WTC11 (cell line): ENCODE measurements at regions not wholly inside any gene's neighbourhood (a gene's known extent, or its start where the extent isn't known, plus 50 kb on each side); places are given as distances from the start of the nearest gene placed in this dataset.

Source experiments
- ATAC-seq: fragments of 200-7000 bp; cut with Tn5 transposase; 2 replicates; pipeline ENCODE4 v1.10.0; 2021; ENCODE audit warnings: mild to moderate bottlenecking, moderate library complexity
- CTCF ChIA-PET: fragments of 300-600 bp; sonication (Branson Sonifier 250); formaldehyde crosslinking; loops from one replicate; lab custom pipeline; 2021; ENCODE audit warnings: antibody characterized with exemption; lab: Charles Lee
- POLR2A ChIA-PET: fragments of 350-600 bp; sonication (Branson Sonifier 250); formaldehyde crosslinking; loops from one replicate; lab custom pipeline; 2021; ENCODE audit warnings: antibody characterized with exemption; lab: Charles Lee
- DNase-seq: peaks from one replicate; pipeline ENCODE4 v3.0.0; 2021; ENCODE audit warnings: low spot score
- H3K27ac Mint-ChIP-seq: 2 replicates; pipeline ENCODE4 v1.8.0; 2021; ENCODE audit warnings: mixed read lengths
- H3K27me3 Mint-ChIP-seq: 2 replicates; pipeline ENCODE4 v1.8.0; 2021; ENCODE audit warnings: low read depth, mild to moderate bottlenecking, moderate library complexity, mixed read lengths
- H3K36me3 Mint-ChIP-seq: 2 replicates; pipeline ENCODE4 v1.8.0; 2021; ENCODE audit warnings: mixed read lengths
- H3K4me1 Mint-ChIP-seq: 2 replicates; pipeline ENCODE4 v1.8.0; 2022; ENCODE audit warnings: mixed read lengths
- H3K4me3 Mint-ChIP-seq: 2 replicates; pipeline ENCODE4 v1.8.0; 2021; ENCODE audit warnings: mild to moderate bottlenecking, moderate library complexity, mixed read lengths
- H3K9me3 Mint-ChIP-seq: 2 replicates; pipeline ENCODE4 v1.8.0; 2021; ENCODE audit warnings: mixed read lengths
- CREM ChIP-seq: sonication (generic); formaldehyde crosslinking; IDR thresholded peaks from 2 replicates; pipeline ENCODE4 v1.8.1; 2022; ENCODE audit warnings: mild to moderate bottlenecking, missing genetic modification reagents, moderate library complexity
- ETV6 ChIP-seq: sonication (generic); formaldehyde crosslinking; IDR thresholded peaks from 2 replicates; pipeline ENCODE4 v1.8.1; 2022; ENCODE audit warnings: mild to moderate bottlenecking, missing genetic modification reagents
- FOXJ3 ChIP-seq: sonication (generic); formaldehyde crosslinking; IDR thresholded peaks from 2 replicates; pipeline ENCODE4 v1.9.0; 2021; ENCODE audit warnings: missing genetic modification reagents, mild to moderate bottlenecking, borderline replicate concordance
- FOXK1 ChIP-seq: sonication (generic); formaldehyde crosslinking; IDR thresholded peaks from 2 replicates; pipeline ENCODE4 v1.8.0; 2022; ENCODE audit warnings: mild to moderate bottlenecking, moderate library complexity, missing genetic modification reagents
- GRHL2 ChIP-seq: fragments of 250-450 bp; sonication (Bioruptor Pico); IDR thresholded peaks from 2 replicates; pipeline ENCODE4 v1.8.0; 2022; ENCODE audit warnings: mild to moderate bottlenecking, moderate library complexity; ENCODE audit not compliant: insufficient replicate concordance, severe bottlenecking
- GTF2I ChIP-seq: fragments of 250-450 bp; sonication (Bioruptor Pico); conservative IDR thresholded peaks from 2 replicates; pipeline ENCODE4 v1.4.0; 2021; ENCODE audit warnings: mild to moderate bottlenecking
- IRF1 ChIP-seq: sonication (generic); formaldehyde crosslinking; IDR thresholded peaks from 2 replicates; pipeline ENCODE4 v1.8.0; 2023; ENCODE audit warnings: missing genetic modification reagents
- TEAD4 ChIP-seq: sonication (generic); formaldehyde crosslinking; IDR thresholded peaks from 2 replicates; pipeline ENCODE4 v1.8.0; 2022; ENCODE audit warnings: mild to moderate bottlenecking, missing genetic modification reagents
- ZBTB21 ChIP-seq: sonication (generic); formaldehyde crosslinking; IDR thresholded peaks from 2 replicates; pipeline ENCODE4 v1.8.1; 2023; ENCODE audit warnings: mild to moderate bottlenecking, missing genetic modification reagents, borderline replicate concordance
- ZBTB43 ChIP-seq: sonication (generic); formaldehyde crosslinking; IDR thresholded peaks from 2 replicates; pipeline ENCODE4 v1.8.1; 2023; ENCODE audit warnings: mild to moderate bottlenecking, missing genetic modification reagents
- ZNF121 ChIP-seq: sonication (generic); formaldehyde crosslinking; IDR thresholded peaks from 2 replicates; pipeline ENCODE4 v1.8.0; 2023; ENCODE audit warnings: missing genetic modification reagents
- ZNF138 ChIP-seq: sonication (generic); formaldehyde crosslinking; conservative IDR thresholded peaks from 2 replicates; pipeline ENCODE4 v1.8.1; 2022; ENCODE audit warnings: mild to moderate bottlenecking, moderate library complexity, missing genetic modification reagents
- ZNF219 ChIP-seq: sonication (generic); formaldehyde crosslinking; IDR thresholded peaks from 2 replicates; pipeline ENCODE4 v1.8.0; 2023; ENCODE audit warnings: missing genetic modification reagents, mild to moderate bottlenecking, borderline replicate concordance
- ZNF396 ChIP-seq: fragments of 250-450 bp; sonication (Bioruptor Pico); IDR thresholded peaks from 2 replicates; pipeline ENCODE4 v1.8.0; 2021; ENCODE audit warnings: mild to moderate bottlenecking, moderate library complexity, borderline replicate concordance
- ZNF423 ChIP-seq: fragments of 250-450 bp; sonication (Bioruptor Pico); IDR thresholded peaks from 2 replicates; pipeline ENCODE4 v2.1.2; 2022; ENCODE audit warnings: mild to moderate bottlenecking, moderate library complexity
- TF ChIP-seq, protein P1 (sequence below): sonication (generic); formaldehyde crosslinking; IDR thresholded peaks from 2 replicates; pipeline ENCODE4 v1.8.0; 2022; ENCODE audit warnings: mild to moderate bottlenecking, missing genetic modification reagents
- TF ChIP-seq, protein P2 (sequence below): fragments of 200-600 bp; IDR thresholded peaks from 2 replicates; pipeline ENCODE4 v1.8.0; 2022; ENCODE audit warnings: antibody characterized with exemption
- TF ChIP-seq, protein P3 (sequence below): sonication (generic); formaldehyde crosslinking; IDR thresholded peaks from 2 replicates; pipeline ENCODE4 v1.8.1; 2022; ENCODE audit warnings: low read depth, missing genetic modification reagents, borderline replicate concordance
- TF ChIP-seq, protein P4 (sequence below): fragments of 250-450 bp; sonication (Bioruptor Pico); IDR thresholded peaks from 2 replicates; pipeline ENCODE4 v1.9.0; 2021; ENCODE audit warnings: moderate library complexity, mild to moderate bottlenecking, inconsistent platforms, borderline replicate concordance

DNA sequence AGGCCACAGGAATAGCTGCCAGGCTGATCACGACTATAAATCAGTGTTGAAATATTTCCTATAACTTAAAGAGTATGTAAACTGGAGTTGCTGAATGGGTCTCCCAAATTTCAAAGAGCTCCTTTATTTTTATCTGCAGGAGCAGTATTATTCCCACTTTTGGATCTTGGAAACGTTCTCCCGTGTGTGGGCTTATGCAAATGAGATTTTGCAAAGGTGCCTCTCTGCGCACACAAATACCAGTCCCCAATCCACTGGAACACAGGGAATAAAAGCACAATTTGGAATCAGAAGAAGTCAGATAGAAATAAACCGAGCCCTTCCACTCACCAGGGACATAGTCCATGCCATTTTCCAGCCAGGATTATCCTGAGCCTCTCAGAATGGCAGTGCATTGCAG lies 350.2 kb upstream of the CELF2 start:
- POLR2A ChIA-PET, result no interaction called here
- DNase-seq (no peak), ATAC-seq (no peak)
- H3K4me1 Mint-ChIP-seq, result no peaks in the 10 kb centered on the region
- H3K27ac Mint-ChIP-seq, result no peak overlapping the region
- no peaks in the 10 kb centered on the region for H3K27me3 Mint-ChIP-seq
- H3K9me3 Mint-ChIP-seq, result peaks cover 7% of the 10 kb centered on the region
- H3K36me3 Mint-ChIP-seq, result peaks cover 4% of the 10 kb centered on the region
- CTCF ChIA-PET, result no interaction called here
- H3K4me3 Mint-ChIP-seq, result no peak overlapping the region
- TF ChIP-seq GTF2I, result no peak
- TF ChIP-seq TEAD4 (CRISPR knock-in tag), result no peak
- TF ChIP-seq, protein P1, sequence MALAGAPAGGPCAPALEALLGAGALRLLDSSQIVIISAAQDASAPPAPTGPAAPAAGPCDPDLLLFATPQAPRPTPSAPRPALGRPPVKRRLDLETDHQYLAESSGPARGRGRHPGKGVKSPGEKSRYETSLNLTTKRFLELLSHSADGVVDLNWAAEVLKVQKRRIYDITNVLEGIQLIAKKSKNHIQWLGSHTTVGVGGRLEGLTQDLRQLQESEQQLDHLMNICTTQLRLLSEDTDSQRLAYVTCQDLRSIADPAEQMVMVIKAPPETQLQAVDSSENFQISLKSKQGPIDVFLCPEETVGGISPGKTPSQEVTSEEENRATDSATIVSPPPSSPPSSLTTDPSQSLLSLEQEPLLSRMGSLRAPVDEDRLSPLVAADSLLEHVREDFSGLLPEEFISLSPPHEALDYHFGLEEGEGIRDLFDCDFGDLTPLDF (CRISPR knock-in tag), result no peak
- TF ChIP-seq ZNF396 (CRISPR knock-in tag), result no peak
- no peak for TF ChIP-seq ETV6 (CRISPR knock-in tag)
- no peak for TF ChIP-seq CREM (CRISPR knock-in tag)
- TF ChIP-seq, protein P2, sequence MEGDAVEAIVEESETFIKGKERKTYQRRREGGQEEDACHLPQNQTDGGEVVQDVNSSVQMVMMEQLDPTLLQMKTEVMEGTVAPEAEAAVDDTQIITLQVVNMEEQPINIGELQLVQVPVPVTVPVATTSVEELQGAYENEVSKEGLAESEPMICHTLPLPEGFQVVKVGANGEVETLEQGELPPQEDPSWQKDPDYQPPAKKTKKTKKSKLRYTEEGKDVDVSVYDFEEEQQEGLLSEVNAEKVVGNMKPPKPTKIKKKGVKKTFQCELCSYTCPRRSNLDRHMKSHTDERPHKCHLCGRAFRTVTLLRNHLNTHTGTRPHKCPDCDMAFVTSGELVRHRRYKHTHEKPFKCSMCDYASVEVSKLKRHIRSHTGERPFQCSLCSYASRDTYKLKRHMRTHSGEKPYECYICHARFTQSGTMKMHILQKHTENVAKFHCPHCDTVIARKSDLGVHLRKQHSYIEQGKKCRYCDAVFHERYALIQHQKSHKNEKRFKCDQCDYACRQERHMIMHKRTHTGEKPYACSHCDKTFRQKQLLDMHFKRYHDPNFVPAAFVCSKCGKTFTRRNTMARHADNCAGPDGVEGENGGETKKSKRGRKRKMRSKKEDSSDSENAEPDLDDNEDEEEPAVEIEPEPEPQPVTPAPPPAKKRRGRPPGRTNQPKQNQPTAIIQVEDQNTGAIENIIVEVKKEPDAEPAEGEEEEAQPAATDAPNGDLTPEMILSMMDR, result no peak

DNA sequence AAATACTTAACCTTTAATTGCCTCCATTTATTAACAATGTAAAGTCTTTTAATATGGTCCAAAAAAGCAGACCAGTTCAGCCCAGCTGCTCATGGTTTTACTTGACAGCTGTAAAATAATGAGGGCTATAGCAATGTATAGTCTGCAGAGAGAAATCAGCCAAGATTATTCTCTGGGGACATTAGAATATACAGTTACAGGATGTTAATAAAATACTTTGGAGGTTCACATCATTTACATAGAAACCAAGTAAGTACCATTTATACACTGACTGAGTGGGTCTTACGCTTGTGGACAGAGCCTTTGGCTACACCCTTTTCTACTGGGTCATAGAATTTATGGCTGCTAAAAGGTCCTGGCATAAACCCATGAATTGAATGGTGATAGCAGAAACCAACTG lies 340.7 kb upstream of the CELF2 start:
- Mint-ChIP-seq H3K4me1 (peaks cover 6% of the 10 kb centered on the region; the same call in 1 of the 2 replicates), H3K27ac (no peak overlapping the region), H3K27me3 (no peaks in the 10 kb centered on the region), H3K36me3 (peaks cover 17% of the 10 kb centered on the region), H3K4me3 (no peak overlapping the region), H3K9me3 (peaks cover 33% of the 10 kb centered on the region)
- ChIA-PET CTCF (interaction anchor here (0.5 to 1.3 kb wide), 7 partner anchors 37 to 1334 kb away, joined by 3 to 8 read pairs (median 4); no protein-coding TSS in a partner anchor), POLR2A (no interaction called here)
- ATAC-seq (no peak), DNase-seq (no peak)
- no peak for TF ChIP-seq FOXJ3
- TF ChIP-seq ZNF138, result no peak

DNA sequence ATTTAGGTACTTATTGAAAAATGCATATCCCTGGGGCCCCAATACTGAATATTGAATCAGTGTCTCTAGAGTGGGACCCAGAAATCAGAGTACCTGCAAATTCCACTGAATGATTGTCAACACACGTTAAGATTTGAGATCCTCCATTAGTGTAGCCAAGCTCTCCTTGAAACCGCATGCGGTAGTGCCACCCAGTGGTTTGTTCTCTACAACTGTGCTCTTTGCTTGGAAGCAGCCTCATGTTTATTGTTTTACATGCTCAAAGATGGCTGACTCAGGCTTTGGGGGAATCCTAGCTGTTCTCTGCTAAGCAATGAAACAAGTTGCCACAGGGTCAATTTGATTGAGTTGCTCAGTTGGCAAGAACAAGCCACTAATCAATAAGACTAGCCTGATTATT lies 340.2 kb upstream of the CELF2 start:
- ATAC-seq (peak; percentile 84), DNase-seq (peak; percentile 73)
- POLR2A ChIA-PET, result no interaction called here
- Mint-ChIP-seq H3K27ac (no peak overlapping the region), H3K9me3 (peaks cover 28% of the 10 kb centered on the region)
- TF ChIP-seq, protein P2, result peak; percentile 28; the same call in 1 of the 2 replicates
- TF ChIP-seq ZNF423 (CRISPR knock-in tag) (0 out of 2 replicates have a peak, but pooled peaks have one; percentile 2), FOXK1 (CRISPR knock-in tag) (0 out of 2 replicates have a peak, but pooled peaks have one; percentile 25)
- TF ChIP-seq, protein P3, sequence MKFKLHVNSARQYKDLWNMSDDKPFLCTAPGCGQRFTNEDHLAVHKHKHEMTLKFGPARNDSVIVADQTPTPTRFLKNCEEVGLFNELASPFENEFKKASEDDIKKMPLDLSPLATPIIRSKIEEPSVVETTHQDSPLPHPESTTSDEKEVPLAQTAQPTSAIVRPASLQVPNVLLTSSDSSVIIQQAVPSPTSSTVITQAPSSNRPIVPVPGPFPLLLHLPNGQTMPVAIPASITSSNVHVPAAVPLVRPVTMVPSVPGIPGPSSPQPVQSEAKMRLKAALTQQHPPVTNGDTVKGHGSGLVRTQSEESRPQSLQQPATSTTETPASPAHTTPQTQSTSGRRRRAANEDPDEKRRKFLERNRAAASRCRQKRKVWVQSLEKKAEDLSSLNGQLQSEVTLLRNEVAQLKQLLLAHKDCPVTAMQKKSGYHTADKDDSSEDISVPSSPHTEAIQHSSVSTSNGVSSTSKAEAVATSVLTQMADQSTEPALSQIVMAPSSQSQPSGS, result no peak
- TF ChIP-seq, all 79 proteins: peak for 3
- H3K4me3 Mint-ChIP-seq, result no peak overlapping the region
- H3K27me3 Mint-ChIP-seq, result no peaks in the 10 kb centered on the region
- CTCF ChIA-PET, result interaction anchor here (0.5 to 1.3 kb wide), 8 partner anchors 37 to 1335 kb away, joined by 3 to 8 read pairs (median 4); no protein-coding TSS in a partner anchor
- peaks cover 13% of the 10 kb centered on the region for H3K36me3 Mint-ChIP-seq
- peaks cover 6% of the 10 kb centered on the region; the same call in 1 of the 2 replicates for H3K4me1 Mint-ChIP-seq

DNA sequence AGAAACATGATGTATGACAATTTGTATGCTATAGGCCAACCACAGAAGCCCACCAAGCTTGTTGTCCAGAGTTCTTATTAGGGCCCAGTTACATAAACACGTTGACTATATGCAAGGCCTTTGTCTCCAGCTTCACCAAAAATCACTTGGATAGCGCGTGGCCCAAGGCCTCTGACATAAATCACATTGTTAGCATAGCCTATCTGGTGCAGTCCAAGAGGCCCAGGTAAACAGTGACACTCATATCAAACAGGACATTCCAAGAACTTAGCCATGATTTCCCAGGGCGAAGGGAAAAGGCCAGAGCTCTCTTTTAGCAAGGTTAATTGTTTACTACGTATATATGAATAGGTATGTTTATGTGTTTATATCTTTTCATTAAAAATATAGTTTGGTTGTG lies 337.2 kb upstream of the CELF2 start:
- H3K9me3 Mint-ChIP-seq, result peaks cover 6% of the 10 kb centered on the region
- no peaks in the 10 kb centered on the region for H3K36me3 Mint-ChIP-seq
- H3K27me3 Mint-ChIP-seq, result no peaks in the 10 kb centered on the region
- no peak for DNase-seq
- no peak for ATAC-seq
- peaks cover 3% of the 10 kb centered on the region; the same call in 1 of the 2 replicates for H3K4me1 Mint-ChIP-seq
- H3K4me3 Mint-ChIP-seq, result no peak overlapping the region
- no peak overlapping the region for H3K27ac Mint-ChIP-seq
- CTCF ChIA-PET, result no interaction called here
- POLR2A ChIA-PET, result no interaction called here
- TF ChIP-seq ZBTB21 (CRISPR knock-in tag) (no peak), IRF1 (CRISPR knock-in tag) (no peak), ZBTB43 (no peak), ZNF219 (CRISPR knock-in tag) (no peak), ZNF121 (CRISPR knock-in tag) (no peak), GRHL2 (CRISPR knock-in tag) (no peak)
- TF ChIP-seq, protein P4, sequence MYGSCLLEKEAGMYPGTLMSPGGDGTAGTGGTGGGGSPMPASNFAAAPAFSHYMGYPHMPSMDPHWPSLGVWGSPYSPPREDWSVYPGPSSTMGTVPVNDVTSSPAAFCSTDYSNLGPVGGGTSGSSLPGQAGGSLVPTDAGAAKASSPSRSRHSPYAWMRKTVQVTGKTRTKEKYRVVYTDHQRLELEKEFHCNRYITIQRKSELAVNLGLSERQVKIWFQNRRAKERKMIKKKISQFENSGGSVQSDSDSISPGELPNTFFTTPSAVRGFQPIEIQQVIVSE, result no peak
